ENCODE measurements at regions not wholly inside any gene's neighbourhood (a gene's known extent, or its start where the extent isn't known, plus 50 kb on each side); places are given as distances from the start of the nearest gene placed in this dataset.

DNA sequence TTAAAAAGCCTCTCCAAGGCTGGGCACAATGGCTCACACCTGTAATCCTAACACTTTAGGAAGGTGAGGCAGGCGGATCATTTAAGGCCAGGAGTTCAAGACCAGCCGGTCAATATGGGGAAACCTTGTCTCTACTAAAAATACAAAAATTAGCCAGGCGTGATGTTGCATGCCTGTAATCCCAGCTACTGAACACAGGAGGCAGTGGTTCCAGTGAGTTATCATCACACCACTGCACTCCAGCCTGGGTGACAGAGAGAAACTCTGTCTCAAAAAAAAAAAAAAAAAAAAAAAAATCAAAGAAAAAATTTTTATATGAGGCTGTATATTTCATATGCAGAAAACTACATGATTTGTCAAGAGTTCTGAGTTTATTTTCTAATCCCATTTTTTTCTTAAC lies 1107.1 kb upstream of the TMPRSS15 start:
- Histone ChIP-seq H3K27ac (ENCODE audit: low read length) (no peak overlapping the region), H4K20me1 (ENCODE audit: insufficient read depth, low read length) (no peaks in the 10 kb centered on the region), H3K9me3 (ENCODE audit: insufficient read depth, low read length, severe bottlenecking) (no peaks in the 10 kb centered on the region), H3K9ac (ENCODE audit: low read depth, low read length) (no peak overlapping the region), H3K79me2 (ENCODE audit: insufficient read depth, low read length) (no peaks in the 10 kb centered on the region), H3K27me3 (ENCODE audit: insufficient read depth, low read length, poor library complexity) (no peaks in the 10 kb centered on the region), H2AFZ (ENCODE audit: low read depth, low read length) (no peak overlapping the region), H3K4me2 (ENCODE audit: insufficient read depth, low read length) (no peak overlapping the region), H3K36me3 (ENCODE audit: insufficient read depth, low read length) (no peaks in the 10 kb centered on the region), H3K4me1 (ENCODE audit: insufficient read depth, low read length) (no peaks in the 10 kb centered on the region), H3K4me3 (ENCODE audit: low read depth in 1 of 2, low read length in 2 of 2) (no peak overlapping the region)
- ATAC-seq (ENCODE audit: insufficient read depth, low read depth) = no peak
- no peak for TF ChIP-seq EZH2 (IDR thresholded peaks at IDR 0.05; ENCODE audit: borderline replicate concordance, low read depth, low read length, severe bottlenecking)
- TF ChIP-seq, protein P1, sequence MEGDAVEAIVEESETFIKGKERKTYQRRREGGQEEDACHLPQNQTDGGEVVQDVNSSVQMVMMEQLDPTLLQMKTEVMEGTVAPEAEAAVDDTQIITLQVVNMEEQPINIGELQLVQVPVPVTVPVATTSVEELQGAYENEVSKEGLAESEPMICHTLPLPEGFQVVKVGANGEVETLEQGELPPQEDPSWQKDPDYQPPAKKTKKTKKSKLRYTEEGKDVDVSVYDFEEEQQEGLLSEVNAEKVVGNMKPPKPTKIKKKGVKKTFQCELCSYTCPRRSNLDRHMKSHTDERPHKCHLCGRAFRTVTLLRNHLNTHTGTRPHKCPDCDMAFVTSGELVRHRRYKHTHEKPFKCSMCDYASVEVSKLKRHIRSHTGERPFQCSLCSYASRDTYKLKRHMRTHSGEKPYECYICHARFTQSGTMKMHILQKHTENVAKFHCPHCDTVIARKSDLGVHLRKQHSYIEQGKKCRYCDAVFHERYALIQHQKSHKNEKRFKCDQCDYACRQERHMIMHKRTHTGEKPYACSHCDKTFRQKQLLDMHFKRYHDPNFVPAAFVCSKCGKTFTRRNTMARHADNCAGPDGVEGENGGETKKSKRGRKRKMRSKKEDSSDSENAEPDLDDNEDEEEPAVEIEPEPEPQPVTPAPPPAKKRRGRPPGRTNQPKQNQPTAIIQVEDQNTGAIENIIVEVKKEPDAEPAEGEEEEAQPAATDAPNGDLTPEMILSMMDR (IDR thresholded peaks at IDR 0.05; ENCODE audit: borderline replicate concordance, extremely low read depth, low read length, poor library complexity, severe bottlenecking) = no peak
- DNase-seq = no peak

DNA sequence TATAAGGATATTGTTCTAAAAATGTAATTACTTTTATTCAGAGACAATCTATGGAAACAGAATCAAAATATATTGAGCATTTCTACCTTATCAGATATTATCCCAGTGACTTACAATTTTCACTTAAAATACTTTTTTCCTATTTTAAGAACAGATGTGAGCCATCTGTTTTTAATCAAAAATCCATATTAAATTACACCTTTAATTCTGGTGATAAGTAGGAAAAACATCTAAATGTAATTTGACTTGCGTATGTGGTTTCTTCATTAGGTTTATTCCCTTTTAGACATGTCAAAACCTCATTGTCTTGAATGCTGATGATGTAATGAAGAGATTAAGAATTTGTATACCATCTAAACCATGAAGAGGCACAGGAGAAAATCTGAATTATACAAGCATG lies 1118.8 kb upstream of the TMPRSS15 start:
- DNase-seq (no peak), ATAC-seq (ENCODE audit: insufficient read depth, low read depth) (no peak)
- no peaks in the 10 kb centered on the region for H3K27me3 ChIP-seq (ENCODE audit: insufficient read depth, low read length, poor library complexity)
- no peak overlapping the region for H3K4me2 ChIP-seq (ENCODE audit: insufficient read depth, low read length)
- no peaks in the 10 kb centered on the region for H3K36me3 ChIP-seq (ENCODE audit: insufficient read depth, low read length)
- H2AFZ ChIP-seq (ENCODE audit: low read depth, low read length) = no peak overlapping the region
- H3K9ac ChIP-seq (ENCODE audit: low read depth, low read length) = no peak overlapping the region
- TF ChIP-seq, protein P1 (IDR thresholded peaks at IDR 0.05; ENCODE audit: borderline replicate concordance, extremely low read depth, low read length, poor library complexity, severe bottlenecking) = no peak
- TF ChIP-seq EZH2 (IDR thresholded peaks at IDR 0.05; ENCODE audit: borderline replicate concordance, low read depth, low read length, severe bottlenecking) = no peak
- no peaks in the 10 kb centered on the region for H3K79me2 ChIP-seq (ENCODE audit: insufficient read depth, low read length)
- no peak overlapping the region for H3K4me3 ChIP-seq (ENCODE audit: low read depth in 1 of 2, low read length in 2 of 2)
- no peak overlapping the region for H3K27ac ChIP-seq (ENCODE audit: low read length)
- H4K20me1 ChIP-seq (ENCODE audit: insufficient read depth, low read length) = no peaks in the 10 kb centered on the region
- no peaks in the 10 kb centered on the region for H3K9me3 ChIP-seq (ENCODE audit: insufficient read depth, low read length, severe bottlenecking)
- no peaks in the 10 kb centered on the region for H3K4me1 ChIP-seq (ENCODE audit: insufficient read depth, low read length)

DNA sequence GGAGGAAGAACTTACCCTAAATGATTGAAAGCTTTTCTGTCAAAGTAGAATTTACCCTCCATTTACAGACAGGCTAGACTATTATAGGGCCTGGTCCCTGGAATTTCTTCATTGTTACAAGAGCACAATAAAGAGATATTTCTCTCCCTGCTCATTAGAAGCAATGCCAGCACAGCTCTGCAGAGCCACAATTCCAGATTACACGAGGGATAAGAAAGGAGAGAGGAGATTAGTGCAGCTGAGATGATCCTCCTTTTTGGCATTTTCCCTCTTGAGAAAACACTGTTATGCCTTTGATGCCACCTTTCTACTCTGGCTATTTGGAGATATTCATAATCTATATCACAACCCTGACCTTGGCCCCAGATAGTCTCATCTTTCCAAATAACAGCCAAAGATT lies 1119.5 kb upstream of the TMPRSS15 start:
- no peak overlapping the region for H3K27ac ChIP-seq (ENCODE audit: low read length)
- H3K9me3 ChIP-seq (ENCODE audit: insufficient read depth, low read length, severe bottlenecking) = no peaks in the 10 kb centered on the region
- no peak overlapping the region for H2AFZ ChIP-seq (ENCODE audit: low read depth, low read length)
- H3K4me3 ChIP-seq (ENCODE audit: low read depth in 1 of 2, low read length in 2 of 2) = no peak overlapping the region
- H3K36me3 ChIP-seq (ENCODE audit: insufficient read depth, low read length) = no peaks in the 10 kb centered on the region
- H3K4me1 ChIP-seq (ENCODE audit: insufficient read depth, low read length) = no peaks in the 10 kb centered on the region
- H3K27me3 ChIP-seq (ENCODE audit: insufficient read depth, low read length, poor library complexity) = no peaks in the 10 kb centered on the region
- no peaks in the 10 kb centered on the region for H3K79me2 ChIP-seq (ENCODE audit: insufficient read depth, low read length)
- H3K4me2 ChIP-seq (ENCODE audit: insufficient read depth, low read length) = no peak overlapping the region
- no peak overlapping the region for H3K9ac ChIP-seq (ENCODE audit: low read depth, low read length)
- DNase-seq (no peak), ATAC-seq (ENCODE audit: insufficient read depth, low read depth) (no peak)
- TF ChIP-seq, protein P1 (IDR thresholded peaks at IDR 0.05; ENCODE audit: borderline replicate concordance, extremely low read depth, low read length, poor library complexity, severe bottlenecking) = no peak
- no peak for TF ChIP-seq EZH2 (IDR thresholded peaks at IDR 0.05; ENCODE audit: borderline replicate concordance, low read depth, low read length, severe bottlenecking)
- no peaks in the 10 kb centered on the region for H4K20me1 ChIP-seq (ENCODE audit: insufficient read depth, low read length)

DNA sequence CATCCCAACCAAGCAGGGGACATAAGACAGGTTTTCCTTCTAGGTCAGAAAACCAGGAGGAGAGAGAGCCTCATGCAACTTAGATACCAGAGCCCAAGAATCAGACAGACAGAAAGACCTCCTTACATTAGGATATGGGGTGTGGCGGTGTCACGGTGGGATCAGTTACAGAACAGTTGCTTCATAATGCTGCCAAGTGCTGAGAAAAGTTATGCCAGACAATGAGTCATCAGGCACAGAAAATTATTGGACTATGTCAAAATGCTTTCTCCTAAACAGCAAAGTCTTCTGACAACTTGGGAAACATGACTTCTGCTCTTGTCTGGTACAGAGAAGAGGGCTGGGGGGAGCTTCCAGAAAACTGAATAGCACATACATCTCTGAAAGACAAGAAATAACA lies 1120.2 kb upstream of the TMPRSS15 start:
- Histone ChIP-seq H3K79me2 (ENCODE audit: insufficient read depth, low read length) (no peaks in the 10 kb centered on the region), H3K27me3 (ENCODE audit: insufficient read depth, low read length, poor library complexity) (no peaks in the 10 kb centered on the region), H3K27ac (ENCODE audit: low read length) (no peak overlapping the region), H4K20me1 (ENCODE audit: insufficient read depth, low read length) (no peaks in the 10 kb centered on the region), H2AFZ (ENCODE audit: low read depth, low read length) (no peak overlapping the region), H3K4me1 (ENCODE audit: insufficient read depth, low read length) (no peaks in the 10 kb centered on the region), H3K4me3 (ENCODE audit: low read depth in 1 of 2, low read length in 2 of 2) (no peak overlapping the region), H3K4me2 (ENCODE audit: insufficient read depth, low read length) (no peak overlapping the region), H3K9me3 (ENCODE audit: insufficient read depth, low read length, severe bottlenecking) (no peaks in the 10 kb centered on the region), H3K36me3 (ENCODE audit: insufficient read depth, low read length) (no peaks in the 10 kb centered on the region), H3K9ac (ENCODE audit: low read depth, low read length) (no peak overlapping the region)
- TF ChIP-seq EZH2 (IDR thresholded peaks at IDR 0.05; ENCODE audit: borderline replicate concordance, low read depth, low read length, severe bottlenecking) = no peak
- TF ChIP-seq, protein P1 (IDR thresholded peaks at IDR 0.05; ENCODE audit: borderline replicate concordance, extremely low read depth, low read length, poor library complexity, severe bottlenecking) = no peak
- DNase-seq (no peak), ATAC-seq (ENCODE audit: insufficient read depth, low read depth) (no peak)

Measured in DND-41 (cell line).